SK-N-SH (cell line): ENCODE measurements at regions not wholly inside any gene's neighbourhood (a gene's known extent, or its start where the extent isn't known, plus 50 kb on each side); places are given as distances from the start of the nearest gene placed in this dataset.

Experiments used
- MXI1 ChIP-seq: IDR thresholded peaks from 2 replicates; pipeline ENCODE4 v1.6.1; 2012; ENCODE audit warnings: mild to moderate bottlenecking, low read depth, low read length, improper control_type of control experiment
- TEAD4 ChIP-seq: IDR thresholded peaks from 2 replicates; pipeline ENCODE4 v1.4.0; 2012; ENCODE audit warnings: mild to moderate bottlenecking, borderline replicate concordance; ENCODE audit not compliant: insufficient read depth

DNA sequence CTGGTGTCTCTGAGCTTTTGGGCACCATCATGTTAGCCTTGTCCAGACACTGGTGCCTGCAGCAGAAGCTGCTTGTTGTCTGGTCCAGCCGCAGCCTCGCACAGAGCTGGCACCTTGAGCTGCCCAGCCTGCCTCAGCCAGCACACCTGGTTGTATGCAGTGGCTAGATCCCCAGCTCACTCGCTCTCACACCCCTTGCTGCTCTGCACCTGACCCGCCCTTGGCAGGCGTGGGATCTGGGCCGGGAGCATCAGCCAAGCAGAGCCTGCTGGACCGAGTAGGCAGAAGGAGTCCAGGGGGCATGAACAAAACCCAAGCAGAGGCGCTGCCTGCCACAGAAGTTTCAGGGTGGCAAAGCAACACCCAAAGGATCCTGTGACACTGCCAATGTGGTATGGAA lies 79.7 kb upstream of the ITGB1 start:
- TF ChIP-seq MXI1 (no peak), TEAD4 (no peak)
